Stimulated activated memory B cell treated with anti-CD40 and anti-IgM and Interleukin-4, amounts not matched to agents 10 μg/mL and 1 μg/mL and 100 μg/mL, for 72 hours (primary cell): ENCODE measurements at regions not wholly inside any gene's neighbourhood (a gene's known extent, or its start where the extent isn't known, plus 50 kb on each side); places are given as distances from the start of the nearest gene placed in this dataset.

Source experiments
- ATAC-seq: fragments of 150-1000 bp; cut with Tn5 transposase; 2 replicates; pipeline ENCODE4 v1.10.0; 2021
- H3K27ac Mint-ChIP-seq: one replicate; pipeline ENCODE4 v1.8.0; 2022; ENCODE audit warnings: mild to moderate bottlenecking, mixed read lengths
- H3K27me3 Mint-ChIP-seq: one replicate; pipeline ENCODE4 v1.8.0; 2022; ENCODE audit warnings: mixed read lengths
- H3K36me3 Mint-ChIP-seq: one replicate; pipeline ENCODE4 v1.8.0; 2022; ENCODE audit warnings: mixed read lengths
- H3K4me1 Mint-ChIP-seq: one replicate; pipeline ENCODE4 v1.8.0; 2022; ENCODE audit warnings: mixed read lengths
- H3K4me3 Mint-ChIP-seq: one replicate; pipeline ENCODE4 v1.8.0; 2022; ENCODE audit warnings: mild to moderate bottlenecking, moderate library complexity, mixed read lengths
- H3K9me3 Mint-ChIP-seq: one replicate; pipeline ENCODE4 v1.8.0; 2022; ENCODE audit warnings: mixed read lengths

DNA sequence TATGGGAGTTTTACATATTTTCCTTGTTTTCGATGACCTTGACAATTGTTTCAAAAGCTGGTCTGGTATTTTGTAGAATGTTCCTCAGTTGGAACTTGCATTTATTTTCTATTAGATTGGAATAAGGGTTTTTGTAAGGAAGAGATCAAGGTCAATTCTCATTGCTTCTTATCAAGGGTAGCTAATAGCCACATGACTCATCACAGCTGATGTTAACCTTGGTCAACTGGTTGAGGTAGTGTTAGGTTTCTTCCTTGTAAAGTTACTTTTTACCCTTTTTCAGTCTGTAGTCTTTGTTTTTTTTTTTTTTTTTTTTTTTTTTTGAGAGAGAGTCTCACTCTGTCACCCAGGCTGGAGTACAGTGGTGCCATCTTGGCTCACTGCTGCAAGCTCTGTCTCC lies 257.2 kb downstream of the SNCA start:
- H3K36me3 Mint-ChIP-seq, result no peaks in the 10 kb centered on the region
- H3K4me3 Mint-ChIP-seq, result no peak overlapping the region
- no peaks in the 10 kb centered on the region for H3K4me1 Mint-ChIP-seq
- H3K27me3 Mint-ChIP-seq, result peaks cover 16% of the 10 kb centered on the region
- ATAC-seq, result no peak
- H3K9me3 Mint-ChIP-seq, result no peaks in the 10 kb centered on the region
- H3K27ac Mint-ChIP-seq, result no peak overlapping the region

DNA sequence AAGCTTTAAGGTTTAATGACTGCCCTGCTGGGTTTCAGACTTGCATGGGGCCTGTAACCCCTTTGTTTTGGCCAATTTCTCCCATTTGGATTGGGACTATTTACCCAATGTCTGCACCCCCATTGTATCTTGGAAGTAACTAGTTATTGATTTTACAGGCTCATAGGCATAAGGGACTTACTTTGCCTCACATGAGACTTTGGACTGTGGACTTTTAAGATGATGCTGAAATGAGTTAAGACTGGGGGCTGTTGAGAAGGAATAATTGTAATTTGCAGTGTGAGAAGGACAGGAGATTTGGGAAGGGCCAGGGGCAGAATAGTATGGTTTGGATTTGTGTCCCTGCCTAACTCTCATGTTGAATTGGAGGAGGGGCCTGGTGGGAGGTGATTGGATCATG lies 260.7 kb downstream of the SNCA start:
- Mint-ChIP-seq H3K27ac (no peak overlapping the region), H3K36me3 (no peaks in the 10 kb centered on the region), H3K4me1 (no peaks in the 10 kb centered on the region), H3K4me3 (no peak overlapping the region), H3K9me3 (no peaks in the 10 kb centered on the region), H3K27me3 (peaks cover 4% of the 10 kb centered on the region)
- no peak for ATAC-seq

DNA sequence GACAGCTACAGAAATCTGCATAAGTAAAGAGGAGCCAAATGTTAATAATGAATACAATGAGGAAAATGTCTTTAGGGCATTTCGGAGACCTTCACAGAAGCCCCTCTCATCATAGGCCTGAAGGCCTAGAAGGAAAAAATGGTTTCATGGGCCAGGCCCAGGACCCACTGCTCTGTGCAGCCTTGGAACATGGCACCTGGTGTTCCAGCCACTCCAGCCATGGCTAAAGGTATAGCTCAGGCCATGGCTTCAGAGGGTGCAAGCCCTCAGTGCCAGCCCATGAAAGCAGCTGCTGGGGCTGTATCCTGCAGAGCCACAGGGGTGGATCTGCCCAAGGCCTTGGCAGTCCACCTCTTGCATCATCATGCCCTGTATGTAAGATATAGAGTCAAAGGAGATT lies 261.1 kb downstream of the SNCA start:
- ATAC-seq, result no peak
- Mint-ChIP-seq H3K27me3 (no peaks in the 10 kb centered on the region), H3K4me3 (no peak overlapping the region), H3K36me3 (no peaks in the 10 kb centered on the region), H3K4me1 (no peaks in the 10 kb centered on the region), H3K27ac (no peak overlapping the region), H3K9me3 (no peaks in the 10 kb centered on the region)

DNA sequence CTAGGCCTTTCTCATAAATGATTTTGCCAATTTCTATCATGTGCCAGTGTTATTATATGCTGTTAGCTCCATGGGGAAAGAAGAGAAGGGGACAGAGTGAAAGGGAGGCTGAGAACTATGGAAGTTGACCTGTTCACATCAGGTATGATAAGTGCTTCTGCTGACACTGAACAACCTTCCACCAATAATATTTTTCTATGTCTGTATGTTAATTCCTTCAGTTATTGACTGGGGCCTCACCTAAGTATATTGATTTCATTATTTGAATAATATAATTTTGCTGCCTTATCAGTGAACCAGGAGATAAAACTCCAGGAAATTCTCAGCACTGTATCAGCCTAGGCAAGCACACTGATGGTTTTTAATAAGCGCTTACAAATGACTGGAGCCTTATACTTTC lies 262.8 kb downstream of the SNCA start:
- no peak for ATAC-seq

DNA sequence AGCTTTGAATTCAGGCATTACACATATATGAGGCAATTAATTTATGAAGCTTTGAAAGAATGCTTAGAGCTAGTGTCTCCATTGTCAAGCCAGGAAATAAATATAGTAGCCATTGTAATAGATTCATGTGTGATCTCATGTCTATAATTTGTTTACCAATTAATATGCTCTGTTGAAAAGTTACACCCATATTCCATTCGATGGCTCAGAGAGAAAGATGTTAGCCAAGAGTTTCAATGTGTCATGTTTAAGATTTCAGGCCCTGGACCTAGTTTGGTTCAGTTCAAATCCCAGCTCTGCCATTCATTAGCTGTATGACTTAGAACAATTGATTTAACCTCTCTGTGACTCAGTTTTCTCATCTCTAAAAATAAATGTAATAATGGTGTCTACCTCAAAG lies 263.3 kb downstream of the SNCA start:
- H3K4me1 Mint-ChIP-seq, result no peaks in the 10 kb centered on the region
- no peak overlapping the region for H3K27ac Mint-ChIP-seq
- ATAC-seq, result no peak
- H3K27me3 Mint-ChIP-seq, result no peaks in the 10 kb centered on the region
- no peaks in the 10 kb centered on the region for H3K36me3 Mint-ChIP-seq
- H3K4me3 Mint-ChIP-seq, result no peak overlapping the region
- H3K9me3 Mint-ChIP-seq, result no peaks in the 10 kb centered on the region

More for the DNA sequence above, 262.8 kb downstream of the SNCA start:
- Mint-ChIP-seq H3K27ac (no peak overlapping the region), H3K4me1 (no peaks in the 10 kb centered on the region), H3K9me3 (no peaks in the 10 kb centered on the region), H3K36me3 (no peaks in the 10 kb centered on the region), H3K27me3 (no peaks in the 10 kb centered on the region), H3K4me3 (no peak overlapping the region)

DNA sequence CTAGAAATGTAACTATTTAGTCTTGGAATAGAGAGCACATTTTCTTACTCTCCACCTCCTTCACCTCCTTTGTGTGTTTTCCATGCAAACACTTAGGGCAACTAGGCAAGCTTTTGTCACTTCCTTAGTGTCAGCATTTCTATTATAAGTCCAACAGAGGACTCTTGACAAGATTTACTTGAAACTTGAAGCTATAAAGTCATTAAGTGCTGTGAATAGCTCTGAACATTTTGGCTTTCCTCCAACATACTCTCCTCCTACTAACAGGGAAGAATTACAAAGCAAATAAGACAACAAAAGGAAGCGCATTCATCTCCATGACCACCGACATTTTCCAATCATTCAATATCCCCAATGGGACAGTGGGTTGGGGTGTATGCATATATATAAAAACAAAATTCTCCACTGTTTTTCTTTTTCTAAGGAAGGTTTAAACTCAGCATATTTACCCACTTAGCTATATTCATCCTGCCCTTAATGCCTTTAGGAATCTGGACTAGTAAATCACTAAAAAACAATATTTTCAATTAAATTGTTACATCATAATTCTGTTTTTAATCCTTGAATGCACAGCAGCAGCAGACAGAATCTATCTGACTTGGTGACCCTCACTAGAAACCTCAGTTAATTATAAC lies 264.6 kb downstream of the SNCA start:
- Mint-ChIP-seq H3K27ac (no peak overlapping the region), H3K4me1 (no peaks in the 10 kb centered on the region), H3K9me3 (no peaks in the 10 kb centered on the region), H3K36me3 (no peaks in the 10 kb centered on the region), H3K27me3 (peaks cover 12% of the 10 kb centered on the region), H3K4me3 (no peak overlapping the region)
- no peak for ATAC-seq

DNA sequence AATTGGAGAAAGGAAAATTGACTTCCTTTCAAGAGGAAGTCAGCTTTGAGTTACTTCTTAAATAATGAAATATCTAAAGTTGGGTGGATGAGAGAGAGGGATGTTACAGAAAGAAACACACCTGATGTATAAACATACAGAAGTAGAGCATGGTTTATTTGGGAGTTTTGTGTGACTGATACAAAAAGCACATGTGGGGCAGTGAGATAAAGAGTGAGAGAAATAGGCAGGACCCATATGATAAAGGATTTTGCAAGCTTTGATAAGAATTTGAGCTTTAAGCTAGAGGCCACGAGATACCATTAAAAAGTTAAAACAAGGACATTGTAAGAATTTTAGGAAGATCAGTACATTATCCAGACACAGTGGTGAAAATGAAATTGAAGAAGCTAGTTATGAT lies 263.3 kb upstream of the GPRIN3 start:
- no peaks in the 10 kb centered on the region for H3K36me3 Mint-ChIP-seq
- H3K9me3 Mint-ChIP-seq, result no peaks in the 10 kb centered on the region
- ATAC-seq, result no peak
- H3K4me3 Mint-ChIP-seq, result no peak overlapping the region
- no peaks in the 10 kb centered on the region for H3K4me1 Mint-ChIP-seq
- no peak overlapping the region for H3K27ac Mint-ChIP-seq
- peaks cover 18% of the 10 kb centered on the region for H3K27me3 Mint-ChIP-seq

DNA sequence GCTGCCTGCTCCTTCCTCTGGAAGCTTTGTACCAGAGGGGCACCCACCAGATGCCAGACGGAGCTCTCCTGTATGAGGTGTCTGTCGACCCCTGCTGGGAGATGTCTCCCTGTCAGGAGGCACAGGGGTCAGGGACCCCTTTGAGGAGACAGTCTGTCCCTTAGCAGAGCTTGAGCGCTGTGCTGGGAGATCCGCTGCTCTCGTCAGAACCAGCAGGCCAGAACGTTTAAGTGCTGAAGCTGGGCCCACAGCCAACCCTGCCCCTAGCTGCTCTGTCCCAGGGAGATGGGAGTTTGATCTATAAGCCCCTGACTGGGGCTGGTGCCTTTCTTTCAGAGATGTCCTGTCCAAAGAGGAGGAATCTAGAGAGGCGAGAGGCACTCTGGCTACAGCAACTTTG lies 260.3 kb upstream of the GPRIN3 start:
- Mint-ChIP-seq H3K27me3 (peaks cover 18% of the 10 kb centered on the region), H3K27ac (no peak overlapping the region), H3K36me3 (no peaks in the 10 kb centered on the region), H3K4me1 (no peaks in the 10 kb centered on the region), H3K4me3 (no peak overlapping the region), H3K9me3 (no peaks in the 10 kb centered on the region)
- no peak for ATAC-seq

DNA sequence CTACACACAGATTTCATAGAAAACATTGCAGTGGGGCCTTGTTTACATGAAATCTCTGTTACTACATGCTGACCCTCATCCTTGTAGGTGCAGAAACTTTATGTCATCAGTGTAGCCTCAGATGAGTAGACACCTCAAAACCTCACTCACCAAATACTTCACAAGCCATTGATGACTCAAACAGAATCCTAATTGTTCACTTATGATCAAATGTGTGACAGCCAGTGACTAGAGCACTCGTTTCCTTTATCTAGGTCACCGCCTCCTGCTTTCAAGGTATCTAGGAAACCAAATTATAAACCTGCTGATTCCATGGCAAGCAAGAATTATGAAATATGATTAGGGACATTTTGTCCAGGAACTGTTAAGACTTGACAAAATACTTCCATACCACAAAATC lies 255.8 kb upstream of the GPRIN3 start:
- Mint-ChIP-seq H3K27ac (no peak overlapping the region), H3K9me3 (no peaks in the 10 kb centered on the region), H3K4me1 (no peaks in the 10 kb centered on the region), H3K4me3 (no peak overlapping the region), H3K36me3 (no peaks in the 10 kb centered on the region), H3K27me3 (peaks cover 17% of the 10 kb centered on the region)
- ATAC-seq, result no peak

DNA sequence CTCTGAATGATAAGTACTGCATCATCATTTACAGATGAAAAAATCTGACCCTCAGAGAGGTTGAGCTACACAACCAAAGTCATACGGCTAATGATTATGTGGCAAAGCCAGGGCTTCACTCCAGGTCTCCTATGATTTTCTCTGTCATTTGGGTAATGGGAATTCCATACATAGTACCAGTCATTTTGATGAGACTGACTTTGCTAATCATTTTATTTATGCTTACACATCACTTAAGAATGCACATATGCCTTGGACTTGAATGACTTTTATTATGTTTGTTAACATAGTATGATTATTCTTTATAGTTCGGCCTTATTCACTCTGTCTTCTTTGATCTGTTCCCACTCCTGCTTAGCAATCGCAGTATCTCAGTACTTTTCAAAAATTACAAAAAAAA lies 255.1 kb upstream of the GPRIN3 start:
- H3K36me3 Mint-ChIP-seq, result no peaks in the 10 kb centered on the region
- no peak for ATAC-seq
- H3K4me3 Mint-ChIP-seq, result no peak overlapping the region
- H3K9me3 Mint-ChIP-seq, result no peaks in the 10 kb centered on the region
- peaks cover 10% of the 10 kb centered on the region for H3K27me3 Mint-ChIP-seq
- no peak overlapping the region for H3K27ac Mint-ChIP-seq
- no peaks in the 10 kb centered on the region for H3K4me1 Mint-ChIP-seq

DNA sequence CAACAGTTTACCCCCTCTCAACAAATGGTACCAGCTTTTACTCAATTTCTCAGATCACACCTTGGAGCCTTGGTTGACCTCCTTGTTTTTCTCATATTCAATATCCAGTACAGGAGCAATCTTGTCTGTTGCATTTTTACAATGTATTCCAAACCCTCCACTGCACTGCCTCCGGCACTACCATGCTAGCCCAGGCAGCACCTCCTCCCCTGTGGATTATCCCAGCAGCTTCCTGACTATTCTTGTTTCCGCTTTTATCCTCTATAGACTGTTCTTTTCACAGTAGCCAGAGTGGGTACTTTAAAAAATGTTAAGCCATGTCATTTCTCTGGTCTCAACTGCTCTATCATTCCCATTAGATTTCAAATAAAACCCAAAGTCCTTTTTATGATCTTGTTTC lies 253.4 kb upstream of the GPRIN3 start:
- ATAC-seq, result no peak
- no peaks in the 10 kb centered on the region for H3K4me1 Mint-ChIP-seq
- H3K9me3 Mint-ChIP-seq, result no peaks in the 10 kb centered on the region
- no peak overlapping the region for H3K27ac Mint-ChIP-seq
- H3K4me3 Mint-ChIP-seq, result no peak overlapping the region
- H3K27me3 Mint-ChIP-seq, result no peaks in the 10 kb centered on the region
- no peaks in the 10 kb centered on the region for H3K36me3 Mint-ChIP-seq

DNA sequence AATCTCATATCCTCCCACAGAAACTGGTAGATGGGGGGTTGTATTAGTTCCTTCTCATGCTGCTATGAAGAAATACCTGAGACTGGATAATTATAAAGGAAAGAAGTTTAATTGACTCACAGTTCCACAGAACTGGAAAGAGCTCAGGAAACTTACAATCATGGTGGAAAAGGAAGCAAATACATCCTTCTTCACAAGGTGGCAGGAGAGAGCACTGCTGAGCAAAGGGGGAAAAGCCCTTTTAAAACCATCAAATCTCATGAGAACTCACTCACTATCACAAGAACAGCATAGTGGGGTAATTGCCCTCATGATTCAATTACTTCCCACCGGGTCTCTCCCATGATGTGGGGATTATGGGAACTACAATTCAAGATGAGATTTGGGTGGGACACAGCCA lies 250.5 kb upstream of the GPRIN3 start:
- no peaks in the 10 kb centered on the region for H3K4me1 Mint-ChIP-seq
- H3K9me3 Mint-ChIP-seq, result no peaks in the 10 kb centered on the region
- no peaks in the 10 kb centered on the region for H3K36me3 Mint-ChIP-seq
- H3K4me3 Mint-ChIP-seq, result no peak overlapping the region
- no peaks in the 10 kb centered on the region for H3K27me3 Mint-ChIP-seq
- ATAC-seq, result no peak
- H3K27ac Mint-ChIP-seq, result no peak overlapping the region

DNA sequence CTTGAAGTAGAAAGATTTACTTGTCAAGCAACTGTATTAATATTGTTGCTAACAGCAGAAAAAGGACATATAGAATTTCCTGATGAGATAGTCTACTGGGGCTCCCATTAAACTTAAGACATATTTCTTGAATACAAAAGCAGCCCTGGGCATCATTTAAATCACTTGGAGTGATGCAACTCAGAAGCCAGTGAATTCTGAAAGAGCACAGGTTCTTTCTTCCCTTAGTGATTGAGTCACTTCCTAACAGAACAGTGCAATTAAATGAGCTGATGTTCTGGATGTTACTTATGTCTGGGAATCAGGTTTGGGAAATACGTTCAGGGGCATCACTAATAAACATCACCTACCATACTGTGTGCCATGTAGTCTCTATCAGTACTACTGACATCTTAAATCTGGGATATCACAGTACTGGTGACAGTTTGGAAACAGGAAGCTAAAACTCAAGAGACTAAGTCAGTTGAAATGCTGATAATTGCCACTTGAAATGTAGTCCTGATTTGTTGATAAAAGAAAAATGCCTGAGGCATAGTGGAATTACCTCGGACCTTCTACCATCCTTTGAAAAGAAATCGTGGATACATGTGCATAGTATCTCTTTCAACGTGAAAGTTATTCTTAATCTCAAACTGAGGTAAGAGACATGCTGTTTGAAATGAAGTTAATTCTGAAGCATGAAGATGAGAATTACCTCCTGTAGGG lies 249.2 kb upstream of the GPRIN3 start:
- H3K27me3 Mint-ChIP-seq, result no peaks in the 10 kb centered on the region
- H3K4me1 Mint-ChIP-seq, result no peaks in the 10 kb centered on the region
- no peaks in the 10 kb centered on the region for H3K36me3 Mint-ChIP-seq
- ATAC-seq, result no peak
- no peak overlapping the region for H3K27ac Mint-ChIP-seq
- H3K4me3 Mint-ChIP-seq, result no peak overlapping the region
- H3K9me3 Mint-ChIP-seq, result no peaks in the 10 kb centered on the region

DNA sequence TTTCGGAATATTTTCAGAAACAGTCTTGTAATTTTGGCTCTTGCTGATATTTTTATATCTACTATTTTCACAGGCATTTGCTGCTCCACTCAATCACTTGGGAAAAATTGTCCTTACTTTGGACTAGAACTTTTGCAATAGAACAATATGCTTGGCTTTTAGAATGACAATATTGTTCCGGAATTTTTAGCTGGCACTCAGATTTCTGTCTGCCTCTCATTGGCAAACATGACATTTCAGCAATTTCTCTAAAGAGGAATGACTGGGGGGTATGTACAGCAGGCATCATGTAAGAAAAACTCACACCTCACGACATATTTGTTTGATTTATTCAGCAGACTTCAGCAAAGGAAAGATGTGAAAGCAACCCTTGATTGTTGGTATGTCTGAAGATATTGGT lies 243.6 kb upstream of the GPRIN3 start:
- Mint-ChIP-seq H3K4me3 (no peak overlapping the region), H3K27ac (no peak overlapping the region), H3K9me3 (no peaks in the 10 kb centered on the region), H3K36me3 (no peaks in the 10 kb centered on the region), H3K4me1 (no peaks in the 10 kb centered on the region), H3K27me3 (peaks cover under 1% of the 10 kb centered on the region)
- ATAC-seq, result no peak

DNA sequence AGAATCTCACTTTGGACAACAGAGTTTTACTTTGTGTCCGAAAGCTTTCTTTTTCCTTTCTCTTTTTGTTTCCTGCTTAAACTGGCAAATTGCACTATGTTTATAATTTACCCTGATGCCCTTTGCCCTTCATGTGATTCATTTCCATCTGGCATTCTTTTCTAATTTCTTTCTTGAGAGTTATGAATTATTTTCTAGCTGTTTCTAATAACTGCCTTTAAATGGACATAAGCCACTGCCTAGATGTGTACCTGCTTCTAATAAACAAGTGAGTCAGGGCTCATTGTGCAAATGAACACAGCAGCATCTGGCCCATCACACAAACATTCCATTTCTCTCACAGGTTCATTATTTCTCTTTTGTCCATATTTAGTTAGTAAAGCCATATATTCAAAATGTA lies 242.3 kb upstream of the GPRIN3 start:
- no peak for ATAC-seq
- no peaks in the 10 kb centered on the region for H3K4me1 Mint-ChIP-seq
- peaks cover 2% of the 10 kb centered on the region for H3K9me3 Mint-ChIP-seq
- H3K36me3 Mint-ChIP-seq, result no peaks in the 10 kb centered on the region
- no peak overlapping the region for H3K27ac Mint-ChIP-seq
- peaks cover 8% of the 10 kb centered on the region for H3K27me3 Mint-ChIP-seq
- no peak overlapping the region for H3K4me3 Mint-ChIP-seq

DNA sequence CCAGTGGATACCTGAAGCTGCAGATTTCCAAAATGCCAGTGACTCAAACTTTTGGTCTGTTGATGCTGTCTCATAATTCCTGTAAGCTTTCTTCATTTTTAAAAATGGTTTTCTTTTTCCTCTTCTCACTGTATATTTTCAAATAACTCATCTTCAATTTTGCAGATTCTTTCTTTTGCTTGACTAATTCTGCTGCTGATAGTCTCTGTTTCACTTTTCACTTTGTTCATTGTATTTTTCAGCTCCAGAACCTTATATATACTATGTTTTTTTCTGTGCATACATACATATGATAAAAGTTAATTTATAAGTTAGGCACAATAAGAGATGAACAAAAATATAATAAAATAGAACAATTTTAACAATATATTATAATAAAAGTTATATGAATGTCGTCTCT lies 237.7 kb upstream of the GPRIN3 start:
- Mint-ChIP-seq H3K27me3 (peaks cover 8% of the 10 kb centered on the region), H3K9me3 (peaks cover 18% of the 10 kb centered on the region), H3K27ac (no peak overlapping the region), H3K36me3 (no peaks in the 10 kb centered on the region), H3K4me3 (no peak overlapping the region), H3K4me1 (no peaks in the 10 kb centered on the region)
- ATAC-seq, result no peak
